ENCODE measurements at regions not wholly inside any gene's neighbourhood (a gene's known extent, or its start where the extent isn't known, plus 50 kb on each side); places are given as distances from the start of the nearest gene placed in this dataset.
"Not testable (repeated sequence)": the region's sequence is repeated elsewhere in the genome, so short reads cannot be mapped to it uniquely, and the experiment has no call there.

- not testable (repeated sequence) for TF ChIP-seq CTCF, POLR2A (IDR thresholded peaks at IDR 0.05)
Observed at GRCh38 chr7:6979456-6979855, 153.4 kb upstream of the CCZ1B start.
